ENCODE measurements at regions not wholly inside any gene's neighbourhood (a gene's known extent, or its start where the extent isn't known, plus 50 kb on each side); places are given as distances from the start of the nearest gene placed in this dataset.

DNA sequence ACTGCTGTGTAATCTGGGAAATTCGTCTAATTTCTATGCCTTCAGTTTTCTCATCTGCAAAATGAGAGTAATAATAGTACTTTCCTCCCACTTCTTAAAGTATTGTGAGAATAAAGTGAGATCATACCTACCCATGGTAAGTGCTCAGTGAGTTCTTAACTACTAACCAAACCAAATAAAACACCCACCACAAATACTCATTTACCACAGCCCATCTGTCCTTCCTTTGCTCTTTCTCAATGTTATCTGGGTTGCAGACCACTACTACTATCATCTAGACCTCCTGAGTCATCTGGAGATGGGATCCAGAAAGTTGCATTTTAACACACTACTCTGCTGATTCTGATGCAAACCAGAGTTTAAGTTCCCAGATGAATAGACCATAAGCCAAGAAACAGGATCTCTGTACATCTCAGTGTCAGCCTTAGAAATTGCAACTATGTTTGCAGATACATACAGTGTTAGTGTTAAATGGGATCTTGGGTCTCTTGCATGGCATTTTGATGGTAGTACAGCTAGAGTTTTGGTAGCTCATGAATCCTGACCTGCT, 105.4 kb upstream of the ATP10B start:
- DNase-seq (ENCODE audit: low read depth in 2 of 2): no peak

DNA sequence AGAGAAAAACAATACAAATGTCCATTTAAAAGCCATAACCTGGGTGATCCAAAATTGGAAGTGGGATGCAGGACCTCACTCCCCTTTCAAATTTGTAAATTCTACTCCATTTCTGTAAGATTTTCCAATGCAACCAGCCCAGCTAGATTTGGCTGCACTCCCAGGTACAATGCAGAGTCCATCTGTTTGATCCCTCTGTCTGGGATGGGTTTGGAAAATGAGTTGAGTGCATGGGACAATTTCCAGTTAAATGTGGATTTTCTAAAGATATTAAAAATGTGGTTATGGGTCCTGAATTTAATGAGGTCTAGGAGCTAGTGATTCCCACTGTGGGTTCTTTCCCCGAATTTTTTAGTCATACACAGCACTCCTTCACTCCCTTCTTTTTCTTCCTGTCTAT, 104.0 kb upstream of the ATP10B start:
- DNase-seq (ENCODE audit: low read depth in 2 of 2): no peak

DNA sequence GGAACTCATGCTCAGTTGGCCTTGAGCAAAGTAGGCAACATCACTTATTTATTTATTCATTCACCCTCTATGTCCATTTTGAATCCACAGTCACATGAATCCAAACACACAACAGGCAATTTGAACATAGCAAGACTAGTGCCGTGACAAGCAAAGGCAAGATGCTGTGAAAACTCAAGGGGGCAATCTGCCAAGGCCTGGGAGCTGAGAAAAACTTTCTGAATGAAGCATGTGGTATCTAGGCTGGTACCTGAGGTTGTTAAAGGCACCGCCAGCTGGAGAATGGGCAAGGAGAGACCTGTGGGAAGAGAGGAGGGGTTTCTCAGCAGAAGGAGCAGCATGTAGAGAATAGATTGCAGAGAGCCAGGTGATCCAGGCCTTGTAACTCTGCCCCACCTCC, 98.3 kb upstream of the ATP10B start:
- no peak for DNase-seq (ENCODE audit: low read depth in 2 of 2)

- no peak for DNase-seq (ENCODE audit: low read depth in 2 of 2)
Measured at GRCh38 chr5:160940725-160941124, 88.7 kb upstream of the ATP10B start.

DNA sequence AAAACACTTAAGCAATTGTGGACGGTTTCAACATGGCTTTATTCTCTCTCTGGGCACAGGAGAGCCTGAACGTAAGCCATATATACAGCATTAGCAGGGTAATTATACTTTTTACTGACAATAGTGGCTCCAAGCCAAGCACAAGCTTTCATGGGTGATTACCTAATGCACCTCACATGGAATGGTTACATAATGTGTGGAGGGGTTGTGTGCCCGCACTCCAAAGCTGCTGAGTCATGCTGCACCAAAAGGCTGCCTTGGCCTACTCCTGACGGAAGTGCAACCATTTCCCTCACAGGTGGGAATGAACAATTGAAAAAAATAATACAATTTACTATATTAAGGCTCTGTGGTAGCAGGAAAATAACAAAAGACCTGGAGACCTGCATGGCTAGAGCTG, 86.5 kb upstream of the ATP10B start:
- DNase-seq (ENCODE audit: low read depth in 2 of 2): no peak

GRCh38 chr5:160937570-160937969, 85.6 kb upstream of the ATP10B start:
- no peak for DNase-seq (ENCODE audit: low read depth in 2 of 2)

DNA sequence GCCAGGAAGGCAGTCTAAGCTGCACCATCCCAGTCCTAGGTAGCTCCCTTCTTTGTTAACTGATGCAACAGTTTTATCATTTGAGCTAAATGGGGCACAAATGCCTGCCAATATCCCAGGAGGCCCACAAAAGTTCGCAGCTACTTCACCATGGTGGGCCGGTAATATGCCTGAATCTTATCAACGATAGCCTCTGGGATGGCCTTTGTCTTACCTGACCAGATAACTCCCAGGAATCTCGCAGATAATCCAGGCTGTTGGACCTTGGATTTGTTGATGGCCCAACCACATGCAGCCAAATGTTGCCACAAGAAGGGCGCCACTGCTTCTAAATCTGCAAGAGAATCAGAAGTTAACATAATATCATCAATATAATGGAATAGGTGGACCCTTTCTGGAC, 83.8 kb upstream of the ATP10B start:
- DNase-seq (ENCODE audit: low read depth in 2 of 2): no peak

DNA sequence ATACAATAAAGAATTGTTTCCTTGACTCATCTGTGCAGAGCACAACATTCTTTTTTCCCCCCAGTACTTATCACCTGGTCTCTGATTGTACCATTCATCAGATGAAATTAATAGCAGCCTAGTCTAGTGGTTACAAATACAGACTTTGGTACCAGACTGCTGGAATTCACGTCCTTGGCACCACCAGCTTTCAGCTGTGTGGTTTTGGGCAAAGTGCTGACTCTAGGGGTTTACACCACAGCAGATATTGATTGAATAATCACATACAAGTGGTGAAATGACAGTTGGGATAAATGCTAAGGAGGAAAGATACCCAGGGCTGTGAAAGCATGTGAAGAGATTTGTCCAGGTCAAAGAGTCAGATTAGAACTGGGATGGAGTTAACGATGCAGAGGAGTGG, 79.3 kb upstream of the ATP10B start:
- DNase-seq (ENCODE audit: low read depth in 2 of 2): no peak

DNA sequence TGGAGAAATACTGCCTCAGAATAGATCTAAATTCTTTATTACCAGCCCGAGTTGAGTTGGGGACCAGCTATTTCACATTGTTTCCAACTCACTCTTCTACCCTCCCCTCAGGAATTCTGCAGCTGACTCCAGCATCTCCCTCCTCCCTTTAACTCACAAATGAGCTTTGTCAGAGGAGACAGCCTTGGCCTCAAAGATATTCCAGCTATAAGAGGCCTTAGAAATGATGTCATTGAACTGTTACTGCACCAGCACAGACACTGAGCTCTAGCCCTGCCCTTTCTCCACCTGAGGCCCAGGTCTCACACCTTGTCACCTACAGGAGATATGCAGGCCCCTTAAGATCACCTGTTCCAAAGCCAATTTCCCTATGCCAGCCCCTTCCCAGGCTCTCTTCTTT, 78.4 kb upstream of the ATP10B start:
- no peak for DNase-seq (ENCODE audit: low read depth in 2 of 2)

GRCh38 chr5:160929906-160930305, 77.9 kb upstream of the ATP10B start:
- no peak for DNase-seq (ENCODE audit: low read depth in 2 of 2)

GRCh38 chr5:160929360-160929759, 77.3 kb upstream of the ATP10B start:
- DNase-seq (ENCODE audit: low read depth in 2 of 2): no peak

DNA sequence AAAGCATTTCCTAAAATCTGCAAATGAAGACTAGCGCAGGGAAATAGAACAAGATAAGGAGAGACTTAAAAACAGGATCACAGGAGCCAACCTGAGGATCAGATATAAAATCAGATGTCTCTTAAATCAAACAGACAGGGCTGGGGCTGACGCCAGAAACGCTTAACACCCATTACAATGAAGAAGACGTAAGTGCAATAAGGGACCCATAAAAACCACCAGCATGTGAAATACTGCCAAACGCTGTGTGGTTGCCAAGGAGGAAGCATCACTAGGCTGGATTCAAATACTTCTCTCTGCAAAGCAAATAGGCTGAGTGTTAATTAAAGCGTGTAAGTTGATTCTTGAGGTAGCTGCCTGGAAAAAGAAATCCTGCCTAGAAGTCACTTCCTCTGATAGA, 74.4 kb upstream of the ATP10B start:
- DNase-seq (ENCODE audit: low read depth in 2 of 2): no peak

DNA sequence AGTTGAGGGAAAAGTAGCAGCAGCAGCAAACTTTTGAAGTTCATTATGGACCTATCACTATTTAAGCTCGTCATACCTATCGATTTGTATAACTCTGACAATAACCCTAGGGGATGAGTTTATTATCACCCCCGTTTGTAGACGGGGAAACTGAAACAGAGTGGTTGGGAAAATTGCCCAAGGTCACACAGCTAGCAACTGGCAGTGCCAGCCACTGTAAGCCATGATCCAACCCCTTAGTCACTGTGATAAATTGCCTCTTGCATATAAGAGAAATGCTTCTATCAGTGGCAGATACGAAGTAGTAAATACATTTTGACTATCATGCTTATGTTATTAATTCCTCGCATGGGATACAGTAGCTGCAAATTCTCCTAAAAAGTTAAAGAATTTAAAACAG, 73.3 kb upstream of the ATP10B start:
- DNase-seq (ENCODE audit: low read depth in 2 of 2): no peak

GRCh38 chr5:160923936-160924710, 72.1 kb upstream of the ATP10B start:
- no peak for DNase-seq (ENCODE audit: low read depth in 2 of 2)

GRCh38 chr5:160923411-160923810, 71.4 kb upstream of the ATP10B start:
- DNase-seq (ENCODE audit: low read depth in 2 of 2): no peak

- DNase-seq (ENCODE audit: low read depth in 2 of 2): no peak
Measured at GRCh38 chr5:160922311-160922710, 70.3 kb upstream of the ATP10B start.

DNA sequence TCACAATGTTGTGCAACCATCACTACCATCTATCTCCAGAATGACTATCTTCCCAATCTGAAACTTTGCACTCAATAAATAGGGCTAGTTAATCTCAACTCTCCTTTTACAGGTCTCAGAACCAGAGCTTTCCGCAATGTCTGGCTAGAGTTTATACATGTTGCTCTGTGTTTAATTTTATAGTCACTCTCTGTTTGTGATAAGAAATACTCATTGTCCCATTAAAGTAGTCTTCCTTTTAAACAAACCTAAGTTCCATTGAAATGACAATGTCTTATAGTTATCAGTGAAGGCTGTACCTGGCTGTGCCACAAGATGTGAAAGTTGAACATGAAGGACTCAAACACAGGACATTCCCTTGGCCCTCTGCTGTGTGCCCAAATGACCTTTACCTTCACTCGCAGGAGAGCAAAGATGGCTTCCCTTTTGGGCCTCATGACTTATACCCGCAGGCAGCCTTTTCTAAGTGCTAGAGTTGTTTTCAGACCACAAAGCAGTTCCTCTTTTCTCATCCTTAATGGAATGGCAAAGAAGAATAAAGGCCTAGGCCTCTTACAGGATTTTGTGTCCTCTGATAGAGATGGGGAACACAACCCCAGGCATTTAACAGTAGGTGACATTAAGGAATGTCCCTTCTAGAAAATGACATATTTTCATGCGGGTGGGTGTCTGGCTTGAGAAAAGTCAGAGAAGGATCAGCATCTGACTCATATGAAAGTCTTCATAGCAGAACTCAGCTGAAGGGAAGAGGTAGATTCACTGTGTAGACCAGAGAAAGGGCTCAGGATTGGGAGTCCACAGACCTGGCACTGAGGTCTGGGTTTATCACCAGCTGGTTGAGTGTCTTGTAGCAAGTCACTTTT, 69.6 kb upstream of the ATP10B start:
- no peak for DNase-seq (ENCODE audit: low read depth in 2 of 2)

DNA sequence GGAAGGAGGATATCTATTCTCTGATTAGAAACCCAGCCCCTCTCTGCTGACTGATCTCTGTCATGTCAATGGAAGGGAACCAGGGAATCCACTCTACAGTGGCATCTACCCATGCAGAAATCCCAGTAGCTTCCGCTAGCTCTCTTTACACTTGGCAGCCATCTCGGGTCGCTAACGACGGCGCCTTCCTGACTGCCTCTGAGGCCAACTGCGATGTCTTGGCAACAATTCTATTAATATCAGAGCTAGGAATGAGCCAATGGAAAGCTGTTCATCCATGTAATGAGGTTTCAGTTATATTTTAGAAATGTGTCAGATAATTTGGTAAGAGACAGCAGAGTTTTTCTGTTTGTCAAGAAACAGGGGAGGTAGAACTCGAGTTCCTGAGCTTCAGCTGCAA, 67.6 kb upstream of the ATP10B start:
- no peak for DNase-seq (ENCODE audit: low read depth in 2 of 2)

- DNase-seq (ENCODE audit: low read depth in 2 of 2): no peak
Measured at GRCh38 chr5:160918386-160918785, 66.4 kb upstream of the ATP10B start.

DNA sequence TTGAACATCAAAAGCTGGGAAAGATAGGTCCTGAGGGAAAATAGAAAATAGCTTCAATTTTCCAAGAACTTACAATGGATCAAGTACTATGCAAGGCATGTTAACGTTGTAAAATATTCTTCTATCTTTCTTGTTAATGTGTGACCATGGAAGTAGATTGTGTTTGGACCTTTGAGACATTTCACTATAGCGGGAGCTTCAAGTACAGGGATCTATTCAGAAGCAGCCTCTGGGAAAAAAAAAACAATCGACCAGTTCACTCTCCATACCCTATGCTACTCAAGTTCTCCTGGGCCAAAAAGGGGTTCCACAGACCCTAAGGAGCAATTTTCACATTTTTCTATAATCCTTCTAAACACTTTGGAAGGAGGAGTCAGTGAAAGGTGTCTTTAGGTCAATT, 54.1 kb upstream of the ATP10B start:
- no peak for DNase-seq (ENCODE audit: low read depth in 2 of 2)

DNA sequence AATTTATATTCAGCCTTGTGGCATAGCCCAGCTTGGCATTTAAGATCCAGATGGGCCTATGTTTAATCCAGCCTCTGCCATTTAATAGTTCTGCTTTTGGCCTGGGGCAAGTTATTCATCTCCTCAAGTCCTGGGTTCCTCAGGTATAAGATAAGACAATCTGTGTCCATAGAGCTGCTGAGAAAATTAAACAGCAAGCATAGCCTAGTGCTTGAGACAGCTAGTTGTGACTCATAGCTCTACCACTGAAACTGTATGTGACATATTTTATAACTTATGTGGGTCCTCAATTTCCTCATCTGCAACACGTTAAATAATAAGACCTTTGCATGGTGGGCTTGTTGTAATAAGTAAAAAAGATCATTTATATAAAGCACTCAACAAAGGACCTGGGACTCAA, 53.3 kb upstream of the ATP10B start:
- DNase-seq (ENCODE audit: low read depth in 2 of 2): no peak

GRCh38 chr5:160904591-160904990, 52.6 kb upstream of the ATP10B start:
- DNase-seq (ENCODE audit: low read depth in 2 of 2): no peak

GRCh38 chr5:160903551-160903950, 51.5 kb upstream of the ATP10B start:
- DNase-seq (ENCODE audit: low read depth in 2 of 2): no peak

Data from fibroblast of skin of left biceps (primary cell).